ENCODE measurements at regions not wholly inside any gene's neighbourhood (a gene's known extent, or its start where the extent isn't known, plus 50 kb on each side); places are given as distances from the start of the nearest gene placed in this dataset.
"Not testable (repeated sequence)": the region's sequence is repeated elsewhere in the genome, so short reads cannot be mapped to it uniquely, and the experiment has no call there.

DNA sequence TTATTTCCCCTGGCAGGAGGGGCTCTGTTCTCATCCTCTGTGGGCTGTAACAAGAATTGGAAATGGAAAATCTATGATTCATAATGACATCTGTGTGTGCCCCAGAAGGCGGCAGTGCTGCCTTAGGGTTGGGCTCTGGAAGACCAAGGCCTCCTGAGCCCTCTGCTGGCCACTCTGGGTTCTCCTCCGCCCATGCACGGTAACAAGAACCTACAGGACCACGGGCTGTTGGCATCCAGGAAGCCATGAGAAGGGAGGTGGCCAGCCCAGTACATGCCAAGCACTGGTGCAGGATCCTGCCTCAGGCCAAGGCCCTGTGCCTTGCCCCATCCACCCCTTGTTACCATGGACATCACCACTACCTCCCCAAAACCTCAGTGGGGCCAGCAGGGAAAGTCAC lies 454.2 kb downstream of the TP53TG3F start:
- not testable (repeated sequence) for DNase-seq (ENCODE audit: low read depth); H3K4me3 ChIP-seq (ENCODE audit: control insufficient read depth, low read depth, low read length)

GRCh38 chr16:33920761-33921545 lies 461.5 kb downstream of the TP53TG3F start:
- not testable (repeated sequence) for H3K4me3 ChIP-seq (ENCODE audit: control insufficient read depth, low read depth, low read length); DNase-seq (ENCODE audit: low read depth)

DNA sequence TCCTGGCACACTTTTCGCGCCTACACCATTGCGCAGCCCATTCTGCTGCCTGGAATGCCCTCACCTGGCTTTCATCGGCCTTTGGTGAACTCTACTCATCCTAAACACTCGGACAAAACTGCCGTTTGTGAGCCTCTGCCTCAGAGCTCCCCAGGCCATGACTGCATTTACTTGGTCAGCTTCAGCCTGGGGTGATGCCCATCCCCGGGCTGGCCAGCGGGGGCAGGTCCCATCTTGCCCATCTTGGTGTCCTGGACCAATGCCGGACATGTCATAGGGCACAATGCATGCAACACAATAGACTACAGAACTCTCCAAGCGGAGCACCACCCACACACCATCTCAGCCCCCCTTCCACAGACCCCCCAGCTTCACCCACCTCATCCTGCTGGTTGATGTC lies 463.5 kb downstream of the TP53TG3F start:
- DNase-seq (ENCODE audit: low read depth); H3K4me3 ChIP-seq (ENCODE audit: control insufficient read depth, low read depth, low read length): not testable (repeated sequence)

GRCh38 chr16:33928026-33928425 lies 468.6 kb downstream of the TP53TG3F start:
- not testable (repeated sequence) for DNase-seq (ENCODE audit: low read depth); H3K4me3 ChIP-seq (ENCODE audit: control insufficient read depth, low read depth, low read length)

GRCh38 chr16:33932191-33932590 lies 472.8 kb downstream of the TP53TG3F start:
- DNase-seq (ENCODE audit: low read depth); H3K4me3 ChIP-seq (ENCODE audit: control insufficient read depth, low read depth, low read length): not testable (repeated sequence)

- DNase-seq (ENCODE audit: low read depth); H3K4me3 ChIP-seq (ENCODE audit: control insufficient read depth, low read depth, low read length): not testable (repeated sequence)
Measured at GRCh38 chr16:33933039-33933438, 473.6 kb downstream of the TP53TG3F start.

- not testable (repeated sequence) for H3K4me3 ChIP-seq (ENCODE audit: control insufficient read depth, low read depth, low read length); DNase-seq (ENCODE audit: low read depth)
Measured at GRCh38 chr16:33935766-33936165, 476.4 kb downstream of the TP53TG3F start.

DNA sequence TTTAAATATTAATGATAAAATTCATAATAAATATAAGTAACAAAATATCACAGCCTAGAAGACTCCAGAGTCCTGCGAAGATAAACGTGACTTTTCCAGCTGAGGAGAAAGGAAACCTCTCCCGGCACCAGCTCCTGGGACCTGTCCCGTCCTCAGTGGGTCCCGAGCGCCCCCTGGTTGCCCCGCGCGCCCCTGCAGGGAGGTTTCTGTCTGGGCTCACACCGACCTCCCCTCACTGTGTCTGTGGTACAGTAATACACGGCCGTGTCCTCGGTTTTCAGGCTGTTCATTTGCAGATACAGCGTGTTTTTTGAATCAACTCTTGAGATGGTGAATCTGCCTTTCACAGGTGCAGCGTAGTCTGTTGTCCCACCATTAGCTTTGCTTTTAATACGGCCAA lies 478.7 kb downstream of the TP53TG3F start:
- not testable (repeated sequence) for H3K4me3 ChIP-seq (ENCODE audit: control insufficient read depth, low read depth, low read length); DNase-seq (ENCODE audit: low read depth)

GRCh38 chr16:33961536-33961935 lies 502.1 kb downstream of the TP53TG3F start:
- not testable (repeated sequence) for H3K4me3 ChIP-seq (ENCODE audit: control insufficient read depth, low read depth, low read length)

GRCh38 chr16:33965534-33965933 lies 506.1 kb downstream of the TP53TG3F start:
- H3K4me3 ChIP-seq (ENCODE audit: control insufficient read depth, low read depth, low read length); DNase-seq (ENCODE audit: low read depth): not testable (repeated sequence)

More at GRCh38 chr16:33961536-33961935, 502.1 kb downstream of the TP53TG3F start:
- not testable (repeated sequence) for DNase-seq (ENCODE audit: low read depth)

GRCh38 chr16:33966855-33967254 lies 507.4 kb downstream of the TP53TG3F start:
- not testable (repeated sequence) for DNase-seq (ENCODE audit: low read depth); H3K4me3 ChIP-seq (ENCODE audit: control insufficient read depth, low read depth, low read length)

DNA sequence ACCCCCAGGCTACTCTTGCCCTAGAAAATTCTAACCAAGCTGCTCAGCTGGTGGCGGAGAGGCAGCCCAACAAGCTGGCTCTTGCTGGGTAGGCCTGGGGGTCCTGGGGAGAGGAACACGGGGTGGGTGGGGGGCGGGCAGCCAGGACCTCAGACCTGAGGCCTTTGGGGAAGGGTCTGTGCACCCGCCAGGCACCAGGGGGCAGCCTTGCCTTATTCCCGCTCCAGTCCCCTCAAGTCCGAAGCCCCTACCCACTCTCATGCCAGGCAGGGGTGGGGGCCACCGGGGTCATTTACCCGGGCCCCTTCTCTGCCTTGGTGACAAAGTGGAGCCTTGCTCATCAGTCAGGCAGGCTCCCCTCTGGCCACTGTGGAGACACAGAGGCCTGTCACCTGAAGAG lies 515.1 kb downstream of the TP53TG3F start:
- not testable (repeated sequence) for DNase-seq (ENCODE audit: low read depth); H3K4me3 ChIP-seq (ENCODE audit: control insufficient read depth, low read depth, low read length)

DNA sequence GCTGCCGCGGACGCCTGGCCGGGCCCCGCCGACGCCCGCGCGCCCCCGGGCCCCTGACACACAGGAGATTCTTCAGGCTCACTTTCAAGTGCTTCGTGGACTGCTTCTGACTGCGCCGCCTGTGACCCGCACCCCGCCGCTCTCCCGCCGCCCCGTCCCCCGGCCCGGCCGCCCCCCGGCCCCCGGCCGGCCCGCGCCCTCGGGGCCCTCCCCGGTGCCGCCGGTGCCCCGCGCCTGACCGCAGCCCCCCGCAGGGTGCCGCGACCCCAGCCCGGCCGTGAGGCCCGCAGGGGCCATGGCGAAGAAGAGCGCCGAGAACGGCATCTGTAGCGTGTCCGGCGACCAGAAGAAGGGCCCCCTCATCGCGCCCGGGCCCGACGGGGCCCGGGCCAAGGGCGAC lies 516.3 kb downstream of the TP53TG3F start:
- DNase-seq (ENCODE audit: low read depth); H3K4me3 ChIP-seq (ENCODE audit: control insufficient read depth, low read depth, low read length): not testable (repeated sequence)

DNA sequence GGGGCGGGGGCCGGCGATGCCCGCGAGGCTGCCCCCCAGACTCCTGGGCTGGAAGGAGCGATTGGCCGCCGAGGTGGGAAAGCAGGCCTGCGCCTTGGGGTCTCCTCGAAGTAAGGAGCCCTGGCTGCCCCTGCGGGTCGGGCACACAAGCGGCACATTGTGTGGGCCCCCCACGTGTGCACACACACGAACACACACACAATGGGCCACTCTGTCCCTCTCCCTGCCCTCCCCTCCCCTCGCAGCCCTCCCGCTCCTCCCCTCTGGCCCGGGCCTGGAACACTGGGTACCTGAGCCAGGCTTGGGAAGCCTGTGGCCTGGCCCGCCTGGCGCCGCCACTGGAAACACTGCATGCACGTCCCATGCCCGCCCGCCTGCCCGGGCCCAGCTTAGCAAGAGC lies 517.1 kb downstream of the TP53TG3F start:
- not testable (repeated sequence) for H3K4me3 ChIP-seq (ENCODE audit: control insufficient read depth, low read depth, low read length); DNase-seq (ENCODE audit: low read depth)

DNA sequence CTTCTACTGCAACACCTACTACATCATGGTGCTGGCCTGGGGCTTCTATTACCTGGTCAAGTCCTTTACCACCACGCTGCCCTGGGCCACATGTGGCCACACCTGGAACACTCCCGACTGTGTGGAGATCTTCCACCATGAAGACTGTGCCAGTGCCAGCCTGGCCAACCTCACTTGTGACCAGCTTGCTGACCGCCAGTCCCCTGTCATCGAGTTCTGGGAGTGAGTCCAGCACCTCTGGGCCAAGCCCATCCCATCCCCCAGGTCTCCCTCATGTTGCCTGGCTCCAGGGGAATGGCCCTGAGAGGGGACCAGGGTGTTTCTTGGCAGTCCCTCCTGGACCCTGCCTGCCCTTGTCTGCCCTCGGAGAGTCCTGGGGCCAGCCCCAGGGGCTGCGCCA lies 519.4 kb downstream of the TP53TG3F start:
- not testable (repeated sequence) for H3K4me3 ChIP-seq (ENCODE audit: control insufficient read depth, low read depth, low read length); DNase-seq (ENCODE audit: low read depth)

- not testable (repeated sequence) for H3K4me3 ChIP-seq (ENCODE audit: control insufficient read depth, low read depth, low read length); DNase-seq (ENCODE audit: low read depth)
Measured at GRCh38 chr16:33979613-33980012, 520.2 kb downstream of the TP53TG3F start.

DNA sequence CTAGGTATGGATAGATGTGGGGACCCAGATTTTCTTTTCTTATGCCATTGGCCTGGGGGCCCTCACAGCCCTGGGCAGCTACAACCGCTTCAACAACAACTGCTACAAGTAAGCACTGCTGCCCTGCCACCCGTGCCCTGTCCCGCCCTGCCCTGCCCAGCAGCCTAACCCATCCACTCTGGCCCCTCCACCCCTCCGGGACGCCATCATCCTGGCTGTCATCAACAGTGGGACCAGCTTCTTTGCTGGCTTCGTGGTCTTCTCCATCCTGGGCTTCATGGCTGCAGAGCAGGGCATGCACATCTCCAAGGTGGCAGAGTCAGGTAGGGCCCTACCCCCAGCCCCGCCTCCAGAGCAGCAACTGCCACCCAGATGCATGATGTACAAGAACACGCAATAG lies 521.3 kb downstream of the TP53TG3F start:
- H3K4me3 ChIP-seq (ENCODE audit: control insufficient read depth, low read depth, low read length); DNase-seq (ENCODE audit: low read depth): not testable (repeated sequence)

DNA sequence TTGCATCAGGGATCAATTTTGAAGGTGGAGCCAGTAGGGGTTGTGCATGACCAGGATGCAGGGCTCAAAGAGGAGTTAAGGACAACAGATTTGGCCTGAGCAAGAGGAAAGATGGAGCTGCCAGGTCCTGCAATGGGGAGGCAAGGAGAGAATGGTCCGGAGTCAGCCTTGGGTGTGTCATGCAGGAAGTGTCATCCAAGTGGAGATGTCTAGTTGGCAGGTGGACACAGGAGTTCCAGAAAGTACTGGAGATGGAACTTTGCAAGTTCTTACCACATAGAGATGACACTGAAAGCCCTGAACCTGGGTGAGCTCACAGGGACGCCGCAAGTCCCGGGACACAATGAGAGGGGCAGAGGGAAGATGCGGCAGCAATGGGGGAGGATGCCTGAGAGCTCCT lies 525.0 kb downstream of the TP53TG3F start:
- H3K4me3 ChIP-seq (ENCODE audit: control insufficient read depth, low read depth, low read length), result not testable (repeated sequence)

DNA sequence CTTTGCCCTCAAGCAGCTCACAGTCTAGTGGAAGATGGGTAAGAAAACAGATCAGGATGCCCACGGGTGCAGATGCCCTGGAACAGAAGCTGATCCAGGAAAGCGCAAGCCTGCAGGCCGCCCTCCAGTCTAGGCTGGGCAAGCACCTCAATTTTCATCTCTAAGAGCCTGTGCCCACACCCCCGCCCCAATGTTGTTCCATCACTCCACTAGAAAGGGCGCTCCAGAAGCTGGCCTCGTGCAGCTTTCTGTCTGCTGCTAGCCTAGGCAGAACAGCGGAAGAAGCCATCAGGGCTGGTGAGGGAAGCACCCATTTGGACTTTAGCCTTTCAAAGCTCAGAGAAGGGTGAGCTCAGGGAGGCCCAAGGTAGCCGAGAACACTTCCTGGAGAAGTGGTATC lies 527.1 kb downstream of the TP53TG3F start:
- DNase-seq (ENCODE audit: low read depth); H3K4me3 ChIP-seq (ENCODE audit: control insufficient read depth, low read depth, low read length): not testable (repeated sequence)

More for the DNA sequence above, 525.0 kb downstream of the TP53TG3F start:
- not testable (repeated sequence) for DNase-seq (ENCODE audit: low read depth)

DNA sequence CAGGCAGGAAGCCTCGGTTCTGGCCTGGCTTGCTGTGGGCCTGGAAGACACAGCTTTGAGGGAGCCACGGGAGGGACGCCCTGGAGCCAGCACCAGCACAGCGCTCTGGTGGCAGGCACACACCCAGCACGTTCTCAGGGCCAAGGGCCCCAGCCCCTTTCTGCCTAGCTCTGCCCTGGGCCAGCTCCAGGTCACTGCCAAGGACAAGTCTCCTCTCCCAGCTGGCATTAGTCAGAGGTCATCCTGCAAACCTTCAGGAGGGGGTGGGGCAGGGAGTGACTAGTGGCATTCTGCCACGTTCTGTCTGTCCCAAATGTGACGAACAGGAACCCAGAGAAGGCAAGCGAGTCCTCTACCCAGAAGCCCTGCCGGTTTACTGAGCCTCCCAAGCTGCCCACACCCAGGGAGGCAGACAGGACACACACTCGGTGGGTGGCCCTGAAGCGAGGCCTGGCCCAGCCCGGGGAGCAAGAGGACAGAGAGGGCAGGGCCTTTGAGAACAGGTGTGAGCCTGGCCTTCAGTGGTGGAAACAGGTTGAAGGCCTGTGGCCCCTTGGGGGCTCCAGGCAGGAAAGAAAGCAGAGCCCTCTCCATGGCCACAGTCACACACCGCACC lies 528.0 kb downstream of the TP53TG3F start:
- H3K4me3 ChIP-seq (ENCODE audit: control insufficient read depth, low read depth, low read length); DNase-seq (ENCODE audit: low read depth): not testable (repeated sequence)

Measured in fibroblast of mammary gland (primary cell).